ENCODE measurements at regions not wholly inside any gene's neighbourhood (a gene's known extent, or its start where the extent isn't known, plus 50 kb on each side); places are given as distances from the start of the nearest gene placed in this dataset.

DNA sequence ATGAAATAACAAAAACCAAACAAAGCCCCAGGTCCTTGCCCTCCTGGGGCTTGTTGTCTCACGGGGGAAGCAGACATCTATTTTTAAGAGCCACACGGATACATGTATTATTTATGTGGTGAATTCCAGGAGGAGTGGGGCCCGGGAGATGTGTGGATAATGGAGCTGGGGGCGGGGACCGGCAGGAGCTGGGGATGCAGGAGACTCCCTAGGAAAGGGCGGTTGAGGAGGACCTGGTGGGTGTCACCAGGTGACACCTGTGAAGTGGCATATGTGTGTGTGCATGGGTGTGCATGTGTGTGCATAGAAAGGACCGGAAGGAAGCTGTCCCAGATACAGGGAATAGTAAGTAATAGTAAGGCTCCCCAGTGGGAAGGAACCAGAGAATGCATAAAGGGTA, 148.9 kb downstream of the URI1 start:
- Histone ChIP-seq H3K9ac (no peak overlapping the region), H3K27ac (no peak overlapping the region), H3K27me3 (ENCODE audit: insufficient read depth, low read depth) (peaks cover 9% of the 10 kb centered on the region; the same call in 1 of the 2 replicates), H3K4me3 (IDR thresholded peaks at IDR 0.05; ENCODE audit: insufficient read depth, low read depth, low read length) (no peak overlapping the region), H2AFZ (ENCODE audit: low read depth) (no peak overlapping the region), H3K79me2 (ENCODE audit: insufficient read depth, low read depth) (no peaks in the 10 kb centered on the region), H4K20me1 (ENCODE audit: insufficient read depth) (no peaks in the 10 kb centered on the region), H3K36me3 (ENCODE audit: insufficient read depth) (no peaks in the 10 kb centered on the region), H3K4me1 (ENCODE audit: low read depth, poor library complexity, severe bottlenecking) (no peaks in the 10 kb centered on the region), H3K4me2 (no peak overlapping the region)
- TF ChIP-seq, protein P1, sequence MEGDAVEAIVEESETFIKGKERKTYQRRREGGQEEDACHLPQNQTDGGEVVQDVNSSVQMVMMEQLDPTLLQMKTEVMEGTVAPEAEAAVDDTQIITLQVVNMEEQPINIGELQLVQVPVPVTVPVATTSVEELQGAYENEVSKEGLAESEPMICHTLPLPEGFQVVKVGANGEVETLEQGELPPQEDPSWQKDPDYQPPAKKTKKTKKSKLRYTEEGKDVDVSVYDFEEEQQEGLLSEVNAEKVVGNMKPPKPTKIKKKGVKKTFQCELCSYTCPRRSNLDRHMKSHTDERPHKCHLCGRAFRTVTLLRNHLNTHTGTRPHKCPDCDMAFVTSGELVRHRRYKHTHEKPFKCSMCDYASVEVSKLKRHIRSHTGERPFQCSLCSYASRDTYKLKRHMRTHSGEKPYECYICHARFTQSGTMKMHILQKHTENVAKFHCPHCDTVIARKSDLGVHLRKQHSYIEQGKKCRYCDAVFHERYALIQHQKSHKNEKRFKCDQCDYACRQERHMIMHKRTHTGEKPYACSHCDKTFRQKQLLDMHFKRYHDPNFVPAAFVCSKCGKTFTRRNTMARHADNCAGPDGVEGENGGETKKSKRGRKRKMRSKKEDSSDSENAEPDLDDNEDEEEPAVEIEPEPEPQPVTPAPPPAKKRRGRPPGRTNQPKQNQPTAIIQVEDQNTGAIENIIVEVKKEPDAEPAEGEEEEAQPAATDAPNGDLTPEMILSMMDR (conservative IDR thresholded peaks at IDR 0.05; ENCODE audit: low read depth, low read length), result no peak

DNA sequence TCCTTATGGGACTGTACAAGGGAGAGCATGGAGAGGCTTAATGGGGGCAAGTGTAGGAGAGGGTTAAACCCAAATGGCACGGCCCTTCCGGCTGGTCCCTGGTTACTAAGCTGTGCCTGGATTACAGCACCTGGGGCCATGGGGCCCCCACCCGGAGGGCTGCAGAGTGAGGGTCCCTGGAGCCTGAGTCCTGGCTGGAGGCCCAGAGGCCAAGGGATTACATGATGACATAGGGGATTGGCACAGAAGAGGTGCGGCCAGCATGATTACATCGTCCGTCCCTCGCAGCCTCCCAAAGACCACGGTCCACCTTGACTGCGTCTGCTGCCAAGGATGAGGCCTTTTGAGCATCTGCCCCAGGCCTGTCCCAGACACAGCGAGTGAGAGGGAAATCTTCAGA, 149.4 kb downstream of the URI1 start:
- H3K36me3 ChIP-seq (ENCODE audit: insufficient read depth), result no peaks in the 10 kb centered on the region
- H3K4me2 ChIP-seq, result no peak overlapping the region
- H3K4me1 ChIP-seq (ENCODE audit: low read depth, poor library complexity, severe bottlenecking), result no peaks in the 10 kb centered on the region
- peaks cover 9% of the 10 kb centered on the region; the same call in 1 of the 2 replicates for H3K27me3 ChIP-seq (ENCODE audit: insufficient read depth, low read depth)
- TF ChIP-seq, protein P1 (conservative IDR thresholded peaks at IDR 0.05; ENCODE audit: low read depth, low read length), result no peak
- H4K20me1 ChIP-seq (ENCODE audit: insufficient read depth), result no peaks in the 10 kb centered on the region
- H2AFZ ChIP-seq (ENCODE audit: low read depth), result no peak overlapping the region
- no peaks in the 10 kb centered on the region for H3K79me2 ChIP-seq (ENCODE audit: insufficient read depth, low read depth)
- no peak overlapping the region for H3K9ac ChIP-seq
- H3K4me3 ChIP-seq (IDR thresholded peaks at IDR 0.05; ENCODE audit: insufficient read depth, low read depth, low read length), result no peak overlapping the region
- no peak overlapping the region for H3K27ac ChIP-seq

DNA sequence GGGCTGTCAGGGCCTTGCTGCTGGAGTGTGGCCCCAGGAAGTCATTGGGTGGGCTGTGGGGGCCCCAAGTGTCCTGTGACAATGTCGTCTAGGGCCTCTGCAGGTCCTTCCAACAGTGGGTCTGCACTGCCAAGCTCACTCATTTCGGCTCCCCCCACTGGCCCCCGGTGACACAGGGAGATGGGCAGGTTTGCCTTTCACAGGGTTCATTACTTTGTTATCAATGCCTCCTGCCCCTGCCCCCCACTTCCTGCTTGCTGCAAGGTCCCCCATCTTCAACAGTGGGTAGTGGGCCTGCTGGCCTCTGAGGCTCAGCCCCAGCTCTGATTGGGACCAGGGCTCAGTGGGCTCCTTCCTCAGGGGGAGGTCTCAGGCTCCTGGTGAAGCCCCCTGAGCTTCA, 149.8 kb downstream of the URI1 start:
- Histone ChIP-seq H4K20me1 (ENCODE audit: insufficient read depth) (no peaks in the 10 kb centered on the region), H3K4me3 (IDR thresholded peaks at IDR 0.05; ENCODE audit: insufficient read depth, low read depth, low read length) (no peak overlapping the region), H3K27ac (no peak overlapping the region), H2AFZ (ENCODE audit: low read depth) (no peak overlapping the region), H3K79me2 (ENCODE audit: insufficient read depth, low read depth) (no peaks in the 10 kb centered on the region), H3K4me1 (ENCODE audit: low read depth, poor library complexity, severe bottlenecking) (no peaks in the 10 kb centered on the region), H3K4me2 (no peak overlapping the region), H3K9ac (no peak overlapping the region), H3K27me3 (ENCODE audit: insufficient read depth, low read depth) (peaks cover 9% of the 10 kb centered on the region; the same call in 1 of the 2 replicates), H3K36me3 (ENCODE audit: insufficient read depth) (no peaks in the 10 kb centered on the region)
- TF ChIP-seq, protein P1 (conservative IDR thresholded peaks at IDR 0.05; ENCODE audit: low read depth, low read length), result no peak

DNA sequence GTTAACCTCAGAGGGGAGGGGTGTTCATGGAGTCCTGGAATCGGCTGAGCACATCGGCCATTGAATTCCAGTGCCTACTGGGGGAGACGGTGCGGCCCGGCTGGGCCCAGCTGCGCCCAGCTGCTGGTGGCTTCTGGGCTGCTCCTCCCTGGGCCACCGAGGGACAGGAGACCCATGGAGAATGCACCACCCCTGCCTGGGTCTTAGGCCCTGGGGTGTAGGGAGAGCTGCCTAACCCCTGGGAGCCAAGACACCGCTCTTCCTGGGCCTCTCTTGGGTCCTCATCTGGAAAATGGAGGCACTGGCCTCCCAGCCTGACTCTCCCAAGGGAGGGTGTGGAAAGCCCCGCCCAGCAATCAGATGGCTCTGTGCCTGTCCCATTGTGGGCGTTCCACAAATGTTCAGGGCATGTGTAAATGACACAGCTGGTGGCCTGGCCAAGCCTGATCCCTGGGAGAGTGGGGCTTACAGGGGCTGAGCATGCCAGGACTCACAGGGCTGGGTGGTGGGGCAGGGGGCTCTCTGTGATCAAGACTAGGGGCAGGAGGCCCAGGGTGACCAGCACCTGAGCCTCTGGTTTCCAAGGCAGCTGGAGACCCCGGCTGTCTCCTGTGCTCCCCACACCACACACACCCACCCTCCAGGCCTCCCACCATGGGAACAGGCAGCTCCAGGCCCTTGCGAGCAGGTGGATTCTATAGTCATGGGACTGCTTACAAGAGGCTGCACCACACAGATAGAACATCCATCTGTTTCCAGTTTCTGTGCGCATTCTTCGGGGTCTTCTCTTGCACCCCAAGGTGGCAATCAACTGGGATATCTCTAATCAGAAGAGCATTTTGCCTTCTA, 150.9 kb downstream of the URI1 start:
- Histone ChIP-seq H3K9ac (no peak overlapping the region), H3K4me1 (ENCODE audit: low read depth, poor library complexity, severe bottlenecking) (no peaks in the 10 kb centered on the region), H3K79me2 (ENCODE audit: insufficient read depth, low read depth) (no peaks in the 10 kb centered on the region), H3K36me3 (ENCODE audit: insufficient read depth) (no peaks in the 10 kb centered on the region), H3K4me2 (no peak overlapping the region), H3K4me3 (IDR thresholded peaks at IDR 0.05; ENCODE audit: insufficient read depth, low read depth, low read length) (no peak overlapping the region), H3K27ac (no peak overlapping the region), H2AFZ (ENCODE audit: low read depth) (no peak overlapping the region), H3K27me3 (ENCODE audit: insufficient read depth, low read depth) (peaks cover 9% of the 10 kb centered on the region; the same call in 1 of the 2 replicates), H4K20me1 (ENCODE audit: insufficient read depth) (no peaks in the 10 kb centered on the region)
- TF ChIP-seq, protein P1 (conservative IDR thresholded peaks at IDR 0.05; ENCODE audit: low read depth, low read length), result no peak
